ENCODE measurements at regions not wholly inside any gene's neighbourhood (a gene's known extent, or its start where the extent isn't known, plus 50 kb on each side); places are given as distances from the start of the nearest gene placed in this dataset.
A peak's percentile ranks its signal among the peaks of the same experiment; 100 is the strongest.

DNA sequence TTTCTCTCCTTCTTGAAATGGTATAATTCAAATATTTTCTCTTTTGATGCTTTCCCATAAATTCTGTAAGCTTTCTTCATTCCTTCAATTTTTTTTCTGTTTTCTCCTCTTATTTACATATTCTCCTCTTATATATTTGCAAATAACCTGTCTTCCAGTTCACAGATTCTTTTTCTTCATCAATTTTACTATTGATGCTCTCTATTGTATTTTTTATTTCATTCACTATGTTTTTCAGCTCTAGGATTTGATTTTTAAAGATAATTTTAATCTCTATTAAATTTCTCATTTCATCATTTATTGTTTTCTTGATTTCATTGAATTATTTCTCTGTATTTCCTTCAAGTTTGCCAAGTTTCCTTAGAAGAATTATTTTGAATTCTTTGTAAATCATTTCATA, 54.0 kb upstream of the PRPS1L1 start:
- DNase-seq, result no peak

DNA sequence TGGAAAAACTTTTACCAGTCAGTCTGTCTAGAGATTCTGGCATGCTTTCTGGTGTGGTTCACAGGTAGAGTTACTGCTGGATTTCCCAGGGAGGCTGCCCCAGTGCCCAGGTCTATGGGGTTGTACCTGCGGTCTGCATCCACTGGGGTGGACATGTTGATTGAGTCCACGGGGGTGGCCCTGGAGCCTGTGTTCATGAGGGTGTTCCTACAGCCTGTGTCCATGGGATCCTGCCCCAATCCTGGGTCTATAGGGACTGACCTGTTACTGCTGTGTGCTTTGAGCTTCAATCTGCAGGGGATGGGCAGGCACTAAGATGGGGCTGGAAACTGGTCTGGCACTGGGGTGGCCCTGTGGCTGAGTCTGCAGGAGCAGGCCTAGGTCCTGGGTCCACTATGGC, 54.5 kb upstream of the PRPS1L1 start:
- DNase-seq, result no peak

DNA sequence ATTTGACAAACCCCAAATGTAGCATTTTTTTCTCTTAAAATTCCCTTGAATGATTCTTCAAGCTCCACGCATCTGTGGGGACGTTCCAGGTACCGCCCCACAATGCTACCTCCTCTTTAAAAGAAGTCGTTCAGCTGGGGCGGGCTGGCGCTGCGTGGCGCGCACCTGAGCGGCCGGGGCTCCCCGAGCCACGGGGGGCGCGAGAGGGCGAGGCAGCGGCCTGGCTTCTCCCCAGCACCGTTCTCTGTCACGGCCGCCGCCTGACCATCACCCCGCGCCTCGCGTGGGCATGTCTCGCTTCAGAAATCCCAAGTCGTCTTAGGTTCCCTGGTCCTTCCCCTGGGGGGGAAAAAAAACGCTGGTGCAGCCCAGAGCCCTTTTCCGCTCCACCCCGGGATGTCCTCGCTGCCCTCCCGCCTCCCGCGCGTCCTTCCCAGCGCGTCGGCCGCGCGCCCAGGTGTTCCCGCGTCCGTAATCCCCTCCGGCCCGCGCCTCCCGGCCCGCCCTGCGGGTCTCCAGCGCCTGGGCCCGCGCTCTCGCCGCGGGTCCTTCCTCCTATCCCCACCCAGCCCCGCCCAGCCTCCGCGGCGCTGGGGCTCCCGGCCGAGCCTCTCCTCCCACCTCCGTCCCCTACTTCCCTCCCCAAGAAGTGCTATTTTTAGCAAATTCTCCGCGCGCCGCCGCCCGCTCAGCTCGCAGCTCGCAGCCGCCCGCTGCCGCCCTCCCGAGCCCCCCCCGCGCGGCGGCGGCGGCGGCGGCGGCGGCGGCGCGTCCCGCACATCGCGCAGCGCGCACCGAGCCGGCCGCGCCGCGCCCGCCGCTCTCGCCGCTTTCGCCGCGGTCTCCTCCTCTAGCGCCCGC, 58.7 kb upstream of the PRPS1L1 start:
- no peak for DNase-seq

DNA sequence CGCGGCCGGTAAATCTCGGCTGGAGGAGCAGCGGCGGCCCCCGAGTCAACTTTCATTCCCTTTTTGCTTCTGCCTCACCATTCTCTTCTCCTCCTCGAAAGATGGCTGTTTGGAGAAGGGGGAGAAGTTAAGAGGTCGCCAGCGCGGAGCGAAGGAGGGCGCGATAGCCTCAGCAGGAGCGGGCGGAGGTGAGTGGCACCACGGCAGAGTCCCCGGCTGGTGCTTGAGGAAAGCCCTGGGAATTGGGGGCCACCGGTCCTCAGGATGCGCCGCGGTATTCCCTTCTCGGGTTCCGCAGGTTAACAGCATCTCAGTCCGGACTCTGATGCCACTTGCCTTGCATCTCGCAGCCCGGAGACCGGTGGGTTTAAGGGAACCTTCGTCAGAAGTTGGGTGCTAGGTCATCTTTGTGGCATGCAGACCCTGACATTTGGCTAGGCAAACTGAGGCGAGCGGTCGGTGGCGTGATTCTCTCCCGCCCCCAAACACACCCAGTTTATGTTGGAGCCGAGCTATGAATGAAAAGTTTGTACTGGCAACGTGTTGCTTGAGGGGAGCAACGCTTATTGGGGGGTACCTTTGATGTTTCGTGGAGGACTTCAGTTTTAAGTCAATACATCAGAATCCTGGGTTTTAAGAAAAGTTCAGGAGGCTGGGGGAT, 59.5 kb upstream of the PRPS1L1 start:
- no peak for DNase-seq

DNA sequence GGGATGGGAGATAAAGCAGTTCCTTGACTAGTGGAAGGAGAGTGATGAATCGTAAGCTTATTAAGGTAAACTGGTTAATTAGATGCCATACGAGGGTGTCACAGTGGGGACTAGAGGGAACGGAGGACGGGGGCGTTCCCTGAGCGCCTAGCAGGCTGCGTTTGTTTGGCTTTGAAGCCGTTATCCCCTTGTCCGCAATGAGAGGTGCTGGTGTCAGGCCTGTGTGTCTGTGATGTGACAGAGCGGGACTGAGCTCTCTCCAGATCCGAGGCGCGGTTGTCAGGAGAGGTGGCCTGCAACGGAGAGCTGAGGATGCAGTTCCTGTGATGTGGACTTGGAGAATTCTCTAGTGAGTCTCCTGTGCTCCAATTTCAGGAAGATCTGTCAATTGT, 60.0 kb upstream of the PRPS1L1 start:
- DNase-seq, result no peak

DNA sequence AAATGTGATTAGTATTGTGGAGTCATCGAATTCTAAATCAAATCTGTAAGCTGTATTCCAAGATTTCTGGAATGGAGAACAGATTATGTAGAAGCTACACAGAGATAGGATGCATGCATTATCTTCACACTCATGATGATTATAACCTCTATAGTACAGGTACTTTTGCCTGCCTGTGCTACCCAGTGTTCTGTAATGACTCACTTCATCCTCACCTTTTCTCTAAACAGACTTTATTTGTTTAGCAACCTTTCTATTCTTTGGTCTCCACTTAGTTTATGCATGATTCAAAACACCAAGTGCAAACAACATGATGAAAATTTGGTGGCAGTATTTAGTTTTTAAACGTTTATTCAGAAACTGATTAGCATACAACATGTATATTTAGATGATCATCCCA, 68.4 kb upstream of the PRPS1L1 start:
- no peak for DNase-seq

DNA sequence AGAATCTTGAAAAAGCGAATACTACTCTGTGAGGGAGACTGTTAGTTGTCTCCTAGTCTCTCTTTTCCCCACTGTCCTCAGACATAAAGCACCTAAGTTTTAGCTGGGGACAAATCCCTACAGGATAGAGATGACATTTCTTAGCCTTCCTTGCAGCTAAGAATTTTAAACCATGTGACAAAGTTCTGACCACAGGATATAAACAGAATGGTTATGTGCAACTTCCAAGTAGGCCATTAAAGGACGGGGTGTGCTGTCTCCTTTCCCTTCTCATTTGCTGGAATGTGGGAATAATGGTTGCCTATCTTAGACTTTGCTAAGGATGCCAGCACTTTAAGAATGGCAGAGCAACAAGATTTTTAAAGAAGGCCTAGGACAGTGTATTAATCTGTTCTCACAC, 74.9 kb upstream of the PRPS1L1 start:
- DNase-seq, result no peak

DNA sequence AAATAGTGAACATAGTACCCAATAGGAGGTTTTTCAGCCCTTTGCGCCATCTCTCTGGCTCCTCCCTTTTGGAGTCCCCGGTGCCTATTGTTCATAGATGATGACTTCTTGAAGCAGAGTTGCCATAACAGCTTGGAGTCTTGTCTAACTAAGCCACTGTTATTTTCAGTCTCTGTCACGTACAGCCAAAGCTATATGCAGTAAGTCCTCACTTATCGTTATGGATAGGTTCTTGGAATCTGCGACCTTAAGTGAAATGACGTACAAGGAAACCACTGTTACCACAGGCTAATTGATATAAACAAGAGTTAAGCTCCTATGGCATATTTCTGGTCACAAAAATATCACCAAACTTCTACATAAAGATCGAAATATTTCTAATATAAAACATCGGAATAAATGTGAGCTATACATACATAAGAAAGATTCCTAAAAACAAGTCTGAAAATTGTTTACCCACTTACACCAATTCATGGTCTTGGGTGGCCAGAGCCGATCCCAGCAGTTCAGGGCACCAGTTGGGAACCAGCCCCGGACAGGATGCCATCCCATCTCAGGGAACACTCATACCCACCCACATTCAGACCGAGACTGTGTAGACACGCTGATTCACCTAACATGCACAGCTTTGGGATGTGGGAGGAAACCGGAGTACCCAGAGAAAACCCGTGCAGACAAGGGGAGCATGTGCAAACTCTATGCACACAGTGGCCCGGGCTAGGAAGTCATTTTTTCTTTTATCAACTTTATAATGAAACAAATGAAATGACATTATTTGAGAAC, 76.0 kb upstream of the PRPS1L1 start:
- DNase-seq, result no peak

DNA sequence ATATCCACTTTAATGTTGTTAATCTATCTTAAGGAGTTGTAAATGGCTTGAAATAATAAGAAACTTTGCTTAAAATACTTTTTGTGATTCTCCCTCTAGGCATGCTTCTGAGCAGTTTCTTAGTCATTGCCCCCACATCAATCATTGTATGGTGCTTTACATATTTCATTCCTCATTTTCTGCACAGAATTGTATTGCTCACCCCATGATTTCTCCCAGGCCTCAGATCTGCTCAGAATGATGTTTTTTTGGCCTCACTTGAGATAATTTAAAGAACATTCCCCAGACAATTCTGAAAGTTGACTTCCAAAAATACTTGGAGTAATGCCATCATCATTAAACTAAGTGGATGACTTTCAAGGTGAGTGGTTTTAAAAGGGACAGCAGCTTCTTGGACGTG, 82.1 kb upstream of the PRPS1L1 start:
- DNase-seq, result peak; percentile 32

DNA sequence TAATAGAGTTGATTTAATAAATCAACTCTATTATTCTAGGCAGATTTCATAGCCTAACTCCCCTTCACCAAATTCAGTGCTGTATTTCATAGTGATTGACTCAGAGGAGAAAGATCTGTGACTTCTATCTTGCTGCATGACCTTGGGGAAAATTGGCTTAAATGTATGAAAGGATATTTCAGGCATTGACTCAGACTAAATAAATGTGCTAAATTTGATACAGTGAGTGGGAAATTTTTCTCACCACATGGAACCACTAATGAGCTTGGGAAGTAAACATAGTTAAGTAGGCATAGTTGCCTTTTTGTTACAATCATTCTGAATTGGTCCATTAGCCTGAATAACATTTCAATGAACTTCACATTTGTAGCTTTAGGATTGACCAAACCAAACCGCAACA, 89.0 kb upstream of the PRPS1L1 start:
- DNase-seq, result no peak

DNA sequence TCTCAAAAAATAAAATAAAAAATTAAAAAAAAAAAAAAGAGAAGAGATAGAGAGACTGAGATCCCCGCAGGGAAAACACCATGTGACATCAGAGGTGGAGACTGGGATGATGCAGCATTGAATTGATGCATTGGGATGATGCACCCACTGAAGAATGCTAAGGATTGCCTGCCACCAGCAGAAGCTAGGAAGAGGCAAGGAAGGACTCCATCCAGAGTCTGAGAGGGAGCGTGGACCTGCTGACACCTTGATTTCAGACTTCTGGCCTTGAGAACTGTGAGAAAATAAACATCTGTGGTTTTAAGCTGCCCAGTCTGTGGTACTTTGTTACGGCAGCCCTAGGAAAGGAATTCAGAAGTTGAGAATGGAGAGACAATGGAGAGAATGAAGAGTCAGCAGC, 89.8 kb upstream of the PRPS1L1 start:
- DNase-seq, result no peak

DNA sequence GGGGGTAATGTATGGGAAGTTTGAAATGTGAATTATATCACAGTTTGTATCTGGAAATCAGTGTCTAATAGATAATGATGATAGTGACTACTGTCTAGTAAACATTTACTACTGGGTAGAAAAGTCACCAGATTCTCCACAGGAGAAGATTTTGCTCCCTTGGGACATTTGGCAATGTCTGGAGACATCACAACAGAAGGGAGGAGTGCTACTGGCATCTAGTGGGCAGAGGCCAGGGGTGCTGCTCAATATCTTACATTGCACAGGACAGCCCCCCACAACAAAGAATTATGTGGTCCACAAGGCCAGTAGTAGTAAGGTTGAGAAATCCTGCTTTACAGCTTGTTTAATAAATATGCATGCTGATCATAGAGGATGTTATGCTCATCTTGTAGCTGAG, 92.3 kb upstream of the PRPS1L1 start:
- DNase-seq, result no peak

DNA sequence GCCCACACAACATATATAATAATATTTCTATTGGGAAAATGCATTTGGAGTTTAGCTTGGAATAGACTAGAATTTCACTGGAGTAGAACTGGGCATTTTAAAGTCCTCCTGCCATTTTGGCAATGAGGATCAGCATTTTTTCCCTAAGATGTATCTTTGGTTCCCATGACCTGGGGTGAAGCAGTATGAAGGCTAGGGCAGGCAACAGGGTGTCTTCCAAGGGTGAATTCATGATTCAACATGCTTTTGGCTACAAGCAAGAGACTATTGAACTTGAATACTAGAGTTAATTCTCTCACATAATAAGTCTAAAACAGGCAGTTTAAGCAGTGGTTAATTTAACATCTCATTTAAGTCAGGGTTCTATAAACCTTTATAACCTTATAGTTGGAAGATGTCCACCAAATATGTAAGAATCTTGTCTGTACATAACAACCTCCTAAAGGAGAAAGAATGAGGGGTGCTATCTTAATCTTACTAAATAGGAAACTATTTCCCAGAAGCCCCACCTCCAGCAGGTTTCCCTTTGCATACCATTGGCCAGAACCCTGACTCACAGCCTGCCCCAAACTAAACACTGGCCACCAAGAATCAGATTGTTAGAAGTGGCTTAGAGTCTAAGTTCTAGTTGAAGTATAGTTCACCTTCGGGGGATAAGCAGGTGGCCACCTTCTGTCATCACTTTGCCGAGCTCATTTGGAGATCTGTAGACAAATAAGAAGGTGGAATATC, 96.0 kb upstream of the PRPS1L1 start:
- no peak for DNase-seq

DNA sequence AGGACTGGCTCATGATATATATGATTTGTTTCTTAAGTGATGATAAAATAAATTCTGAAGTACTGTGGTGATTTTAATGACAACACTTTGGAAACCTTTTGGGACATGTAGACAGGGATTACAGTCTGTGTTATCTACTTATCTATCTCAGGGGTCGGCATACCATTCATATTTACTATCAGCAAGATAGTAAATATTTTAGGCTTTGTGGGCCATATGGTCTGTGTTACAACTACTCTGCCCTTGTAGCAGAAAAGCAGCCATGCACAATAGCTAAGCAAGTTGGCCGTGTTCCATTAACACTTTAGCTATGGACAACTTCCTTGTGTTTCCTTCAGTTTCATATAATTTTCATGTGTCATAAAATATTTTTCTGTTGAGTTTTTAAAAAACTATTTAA, 97.8 kb upstream of the PRPS1L1 start:
- DNase-seq, result no peak

DNA sequence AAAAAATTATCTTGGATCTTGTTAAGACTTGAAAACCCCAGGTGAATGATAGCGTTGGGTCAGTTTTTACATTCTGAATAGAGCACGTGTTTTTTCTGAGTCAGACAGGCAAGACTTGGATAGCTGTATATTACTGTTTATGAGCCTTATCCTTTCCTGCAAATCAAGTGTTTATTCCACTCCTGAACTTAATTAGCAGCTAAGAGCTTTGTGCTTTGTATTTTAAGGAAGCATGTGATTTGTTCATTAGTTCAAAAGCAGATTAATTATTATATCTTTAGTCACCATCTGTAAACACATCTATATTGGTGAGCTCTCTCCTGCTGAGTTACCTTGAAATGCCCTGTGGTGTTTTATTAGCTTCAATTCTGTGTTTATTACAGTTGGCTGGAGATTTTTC, 98.6 kb upstream of the PRPS1L1 start:
- no peak for DNase-seq

DNA sequence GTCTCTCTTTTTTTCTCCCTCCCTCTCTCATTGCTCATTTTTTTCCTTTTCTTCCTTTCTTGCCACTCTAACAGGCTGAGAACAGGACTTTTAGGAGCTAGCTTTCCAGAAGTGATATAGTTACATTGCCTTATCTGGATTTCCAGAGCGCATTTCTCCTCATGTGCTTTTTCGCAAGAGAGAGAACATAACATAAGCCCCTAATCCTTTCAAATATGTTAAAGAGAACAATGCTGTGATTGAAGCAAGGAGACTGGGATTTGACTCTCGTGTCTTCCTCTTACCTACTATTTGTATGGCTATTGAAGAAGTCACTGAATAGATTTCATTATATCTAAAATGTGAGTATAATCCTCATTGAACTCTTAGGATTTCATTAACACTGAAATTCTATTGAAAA, 101.2 kb upstream of the PRPS1L1 start:
- DNase-seq, result no peak

DNA sequence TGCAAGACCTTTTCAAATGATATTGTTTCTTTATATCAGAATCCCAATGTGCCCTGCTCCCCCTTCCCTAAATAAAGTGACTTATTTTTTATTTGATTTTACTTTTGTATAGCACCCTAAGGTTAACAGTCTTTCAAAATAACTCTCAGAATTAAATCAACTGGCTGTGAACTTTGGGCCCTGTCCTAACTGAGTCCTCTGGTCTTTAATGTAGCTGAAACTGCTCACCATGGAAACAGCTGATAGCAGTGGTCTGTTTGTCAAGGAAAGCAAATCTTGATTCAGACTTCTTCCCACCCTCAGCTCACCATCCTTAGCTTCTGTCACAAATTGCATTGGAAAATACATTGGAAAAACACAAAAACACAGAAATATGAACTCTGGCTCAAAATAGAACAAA, 105.2 kb upstream of the PRPS1L1 start:
- no peak for DNase-seq

DNA sequence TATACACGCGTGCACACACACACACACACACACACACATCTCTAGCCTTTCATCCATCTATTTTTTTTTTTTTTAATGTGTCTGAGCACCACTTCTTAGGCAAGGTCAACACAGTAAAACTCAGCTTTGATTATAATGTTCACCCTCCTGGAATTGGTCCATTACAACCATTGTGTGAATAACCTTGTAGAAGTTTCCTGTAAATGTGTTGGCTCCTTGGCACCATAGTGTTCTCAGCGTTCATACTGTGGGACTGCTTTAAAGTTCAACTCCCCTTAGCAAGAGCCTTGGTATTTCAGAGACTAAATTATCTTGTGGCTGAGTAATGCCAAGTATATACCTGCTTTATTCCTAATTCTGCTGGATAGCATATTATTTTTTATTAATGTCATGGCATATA, 106.3 kb upstream of the PRPS1L1 start:
- DNase-seq, result no peak

DNA sequence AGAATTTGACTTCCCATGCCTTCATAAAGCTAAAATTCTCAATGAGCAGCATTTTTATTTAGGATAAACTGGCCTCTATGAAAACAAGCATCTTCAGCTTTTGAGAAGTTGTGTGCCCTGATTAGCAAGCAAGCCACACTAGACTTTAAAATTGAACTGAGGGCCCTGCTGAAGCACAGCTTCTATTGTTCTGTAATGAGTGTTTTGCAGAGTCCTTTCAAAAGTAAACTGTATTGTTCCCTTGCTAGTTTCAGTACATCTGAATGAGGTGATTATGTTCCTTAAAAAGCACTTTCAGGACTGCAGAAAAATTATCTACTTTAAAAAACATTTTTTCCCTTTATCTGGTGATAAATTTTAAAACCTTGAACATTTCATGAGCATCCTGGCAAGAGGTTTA, 113.3 kb upstream of the PRPS1L1 start:
- no peak for DNase-seq

DNA sequence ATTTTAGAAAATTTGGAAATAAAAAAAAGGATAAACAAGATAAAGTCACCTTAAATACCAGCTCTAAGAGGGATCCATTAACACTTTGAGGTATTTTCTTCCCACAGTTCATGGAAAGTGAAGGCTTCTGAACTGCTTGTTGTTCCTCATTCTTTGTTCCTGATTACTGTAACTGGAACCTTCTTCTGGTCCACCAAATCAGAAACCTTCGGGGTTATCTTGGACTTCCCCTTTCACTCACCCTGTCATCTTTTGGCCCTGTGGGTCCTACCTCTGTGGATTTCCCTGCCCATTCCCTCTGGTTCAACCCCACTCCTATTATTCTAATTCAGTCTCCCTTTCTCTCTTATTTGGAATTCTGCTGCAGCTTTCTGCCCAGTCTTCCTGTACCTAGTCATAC, 116.5 kb upstream of the PRPS1L1 start:
- DNase-seq, result no peak

DNA sequence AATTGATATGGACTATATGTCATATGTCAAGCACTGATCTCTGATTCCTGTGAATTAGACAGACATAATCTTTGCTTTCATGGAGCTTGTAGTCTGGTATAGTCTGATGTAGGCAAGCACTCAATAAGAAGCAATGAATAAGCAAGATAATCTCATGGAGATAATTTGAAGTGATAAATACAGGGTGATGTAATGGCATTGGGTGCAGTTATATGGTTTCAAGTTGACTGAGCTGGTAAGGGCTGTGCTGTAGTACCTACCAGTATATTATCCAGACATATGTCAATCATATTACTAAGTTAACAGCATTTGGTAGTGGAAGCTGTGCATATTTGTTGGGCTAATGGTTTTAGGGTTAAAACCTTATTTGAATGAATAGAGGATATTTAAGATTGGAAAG, 117.5 kb upstream of the PRPS1L1 start:
- no peak for DNase-seq

DNA sequence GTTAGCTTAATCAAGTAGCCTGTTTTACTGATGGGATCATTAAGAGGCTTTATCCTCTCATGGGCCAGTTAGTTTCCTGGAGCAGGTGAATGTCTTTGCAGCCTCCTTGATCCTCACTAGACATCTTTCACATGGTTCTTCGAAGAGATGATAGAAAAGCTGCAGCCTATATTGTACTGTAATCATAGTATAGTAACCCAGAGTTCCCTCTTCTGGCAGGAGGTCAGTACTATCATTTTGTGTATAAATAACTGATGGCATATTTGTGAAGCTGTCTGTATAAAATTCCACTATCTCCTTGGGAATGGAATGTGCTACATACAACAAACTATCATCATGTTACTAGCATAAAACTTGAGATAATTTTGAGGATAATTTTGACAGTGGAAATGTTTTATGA, 123.8 kb upstream of the PRPS1L1 start:
- DNase-seq, result no peak

DNA sequence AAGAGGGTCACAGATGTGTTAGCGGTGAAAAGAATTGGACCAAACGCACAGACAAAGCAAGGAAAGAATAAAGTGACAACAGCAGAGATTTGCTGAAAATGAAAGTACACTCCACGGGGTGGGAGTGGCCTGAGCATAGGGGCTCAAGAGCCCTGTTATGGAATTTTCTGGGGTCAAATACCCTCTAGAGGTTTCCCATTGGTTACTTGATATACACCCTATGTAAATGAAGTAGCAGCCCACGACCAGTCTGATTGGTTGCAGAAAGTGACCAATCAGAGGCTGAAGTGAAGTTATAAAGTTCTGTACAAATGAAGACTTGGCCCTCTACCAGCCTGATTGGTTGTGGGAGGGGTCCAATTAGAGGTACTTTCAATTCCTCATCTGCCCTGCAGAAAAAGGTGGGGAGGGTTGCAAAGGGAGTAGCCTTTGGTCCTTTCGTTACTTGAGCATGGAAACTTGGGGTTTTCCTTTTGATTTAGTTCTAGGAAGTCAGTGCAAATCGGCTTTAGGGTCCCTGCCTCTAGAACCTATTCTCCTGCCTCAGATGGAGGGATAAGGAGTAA, 125.6 kb upstream of the PRPS1L1 start:
- no peak for DNase-seq

All from kidney glomerular epithelial cell (primary cell).